C4-2B (cell line): ENCODE measurements at regions not wholly inside any gene's neighbourhood (a gene's known extent, or its start where the extent isn't known, plus 50 kb on each side); places are given as distances from the start of the nearest gene placed in this dataset.

Experiments used
- H3K27ac ChIP-seq: fragments of 450-650 bp; 2 replicates; pipeline ENCODE4 v1.5.1; 2017
- CTCF ChIP-seq: fragments of 450-650 bp; conservative IDR thresholded peaks from 2 replicates; pipeline ENCODE4 v1.5.1; 2017; ENCODE audit warnings: mild to moderate bottlenecking
- ZFX ChIP-seq: fragments of 450-650 bp; IDR thresholded peaks from 2 replicates; pipeline ENCODE4 v1.6.1; 2017

GRCh38 chr5:143569722-143570567 lies 166.5 kb upstream of the NR3C1 start:
- no peak for TF ChIP-seq ZFX
- TF ChIP-seq CTCF = no peak
- no peak overlapping the region for H3K27ac ChIP-seq

GRCh38 chr5:143569213-143569701 lies 165.8 kb upstream of the NR3C1 start:
- H3K27ac ChIP-seq = no peak overlapping the region
- TF ChIP-seq CTCF = no peak
- TF ChIP-seq ZFX = no peak

GRCh38 chr5:143567583-143568504 lies 164.4 kb upstream of the NR3C1 start:
- H3K27ac ChIP-seq = no peak overlapping the region
- TF ChIP-seq CTCF (no peak), ZFX (no peak)

- H3K27ac ChIP-seq = no peak overlapping the region
- no peak for TF ChIP-seq ZFX
- TF ChIP-seq CTCF = no peak
Measured at GRCh38 chr5:143566139-143566538, 162.7 kb upstream of the NR3C1 start.

- H3K27ac ChIP-seq = no peak overlapping the region
- TF ChIP-seq CTCF (no peak), ZFX (no peak)
Measured at GRCh38 chr5:143564417-143564816, 160.9 kb upstream of the NR3C1 start.

GRCh38 chr5:143562935-143563334 lies 159.4 kb upstream of the NR3C1 start:
- TF ChIP-seq ZFX = no peak
- no peak for TF ChIP-seq CTCF
- H3K27ac ChIP-seq = peak overlapping the region; percentile 23; the same call in 1 of the 2 replicates

GRCh38 chr5:143561219-143561618 lies 157.7 kb upstream of the NR3C1 start:
- no peak overlapping the region for H3K27ac ChIP-seq

More at GRCh38 chr5:143561219-143561618, 157.7 kb upstream of the NR3C1 start:
- no peak for TF ChIP-seq CTCF
- no peak for TF ChIP-seq ZFX
